ENCODE measurements at regions not wholly inside any gene's neighbourhood (a gene's known extent, or its start where the extent isn't known, plus 50 kb on each side); places are given as distances from the start of the nearest gene placed in this dataset.
"Not testable (repeated sequence)": the region's sequence is repeated elsewhere in the genome, so short reads cannot be mapped to it uniquely, and the experiment has no call there.

GRCh38 chr5:104037136-104037535, 474.5 kb upstream of the NUDT12 start:
- not testable (repeated sequence) for H3K4me3 ChIP-seq, H3K9me3 ChIP-seq, H3K27me3 ChIP-seq, DNase-seq, H3K36me3 ChIP-seq

DNA sequence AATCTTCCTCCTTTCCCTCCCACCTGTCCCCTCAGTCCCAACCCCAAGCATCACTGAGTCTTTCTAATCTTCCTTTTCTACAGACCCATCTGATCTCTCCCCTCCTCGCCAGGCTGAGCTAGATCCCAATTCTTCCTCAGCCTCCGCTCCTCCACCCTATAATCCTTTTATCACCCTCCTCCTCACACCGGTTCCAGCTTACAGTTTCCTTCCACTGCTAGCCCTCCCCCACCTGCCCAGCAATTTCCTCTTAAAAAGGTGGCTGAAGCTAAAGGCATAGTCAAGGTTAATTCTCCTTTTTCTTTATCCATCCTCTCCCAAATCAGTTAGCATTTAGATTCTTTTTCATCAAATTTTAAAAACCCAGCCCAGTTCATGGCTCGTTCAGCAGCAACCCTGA, 470.6 kb upstream of the NUDT12 start:
- H3K36me3 ChIP-seq, H3K4me3 ChIP-seq, H3K27me3 ChIP-seq, DNase-seq, H3K9me3 ChIP-seq: not testable (repeated sequence)

GRCh38 chr5:104024538-104024937, 461.9 kb upstream of the NUDT12 start:
- no peaks in the 10 kb centered on the region for H3K9me3 ChIP-seq
- no peaks in the 10 kb centered on the region for H3K36me3 ChIP-seq
- no peaks in the 10 kb centered on the region for H3K27me3 ChIP-seq
- H3K4me3 ChIP-seq: no peak overlapping the region
- no peak for DNase-seq

- no peak for DNase-seq
- no peaks in the 10 kb centered on the region for H3K36me3 ChIP-seq
- peaks cover 4% of the 10 kb centered on the region for H3K9me3 ChIP-seq
- H3K4me3 ChIP-seq: no peak overlapping the region
- H3K27me3 ChIP-seq: no peaks in the 10 kb centered on the region
Observed at GRCh38 chr5:104023739-104024138, 461.1 kb upstream of the NUDT12 start.

DNA sequence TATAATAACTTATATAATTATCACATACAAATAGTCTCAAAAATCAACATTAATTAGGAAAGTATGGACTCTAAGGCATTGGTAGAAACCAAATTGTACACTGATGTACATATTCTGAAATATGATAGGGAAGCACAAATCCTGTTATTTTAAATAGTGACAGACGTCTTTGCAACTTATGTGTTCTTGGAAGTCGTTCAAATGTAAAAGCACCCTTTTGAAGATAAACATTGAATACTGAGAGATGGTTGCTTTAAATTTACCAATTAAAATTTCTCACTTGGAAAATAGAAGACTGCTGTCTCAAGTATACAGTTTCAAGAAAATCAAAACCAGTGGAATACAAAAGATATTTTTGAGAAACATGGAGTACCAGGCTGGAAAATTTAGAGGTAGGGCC, 457.4 kb upstream of the NUDT12 start:
- Histone ChIP-seq H3K27me3 (no peaks in the 10 kb centered on the region), H3K4me3 (no peak overlapping the region), H3K9me3 (peaks cover 17% of the 10 kb centered on the region), H3K36me3 (no peaks in the 10 kb centered on the region)
- DNase-seq: no peak

DNA sequence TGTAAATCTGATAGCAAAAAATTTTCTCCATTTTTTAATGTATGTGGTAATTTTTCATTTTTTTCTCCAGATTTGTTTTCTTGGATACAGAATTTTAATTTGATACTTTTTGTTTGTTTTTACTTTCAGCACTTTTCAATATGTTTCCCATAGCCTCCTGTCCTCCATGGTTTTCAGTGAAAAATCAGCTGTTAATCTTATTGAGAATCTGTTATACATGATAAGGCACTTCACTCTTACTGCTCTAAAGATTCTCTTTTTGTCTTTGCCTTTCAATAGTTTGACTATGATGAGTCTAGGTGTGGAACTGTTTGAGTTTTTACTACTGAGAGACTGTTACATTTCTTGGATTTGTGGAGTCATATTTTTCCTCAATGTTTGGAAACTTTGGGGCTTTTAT, 455.7 kb upstream of the NUDT12 start:
- Histone ChIP-seq H3K9me3 (peaks cover 17% of the 10 kb centered on the region), H3K36me3 (no peaks in the 10 kb centered on the region), H3K27me3 (no peaks in the 10 kb centered on the region), H3K4me3 (no peak overlapping the region)
- DNase-seq: no peak

- no peak for DNase-seq
- Histone ChIP-seq H3K36me3 (no peaks in the 10 kb centered on the region), H3K4me3 (no peak overlapping the region), H3K9me3 (peaks cover 17% of the 10 kb centered on the region), H3K27me3 (no peaks in the 10 kb centered on the region)
Observed at GRCh38 chr5:104016646-104017045, 454.1 kb upstream of the NUDT12 start.

DNA sequence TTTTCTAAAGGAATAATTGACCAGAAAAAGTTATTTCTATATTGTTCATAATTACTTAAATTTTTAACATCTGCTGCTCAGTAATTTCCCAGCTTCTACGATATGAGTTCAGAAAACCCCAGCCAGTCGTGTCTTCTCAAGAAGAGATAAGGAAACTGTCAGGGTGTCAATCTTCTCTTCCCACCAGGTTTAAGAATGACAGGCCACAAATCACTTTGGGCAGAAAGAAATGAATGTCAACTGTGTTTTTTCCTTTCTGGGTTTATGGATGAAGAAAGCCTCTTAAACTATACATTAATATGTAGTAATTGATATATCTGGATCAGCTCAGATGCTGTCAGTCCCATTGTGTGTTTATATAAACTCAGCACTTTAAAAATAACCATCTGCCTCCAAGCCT, 453.2 kb upstream of the NUDT12 start:
- Histone ChIP-seq H3K4me3 (no peak overlapping the region), H3K36me3 (no peaks in the 10 kb centered on the region), H3K27me3 (no peaks in the 10 kb centered on the region), H3K9me3 (peaks cover 17% of the 10 kb centered on the region)
- DNase-seq: no peak

- H3K9me3 ChIP-seq, H3K4me3 ChIP-seq, H3K27me3 ChIP-seq, H3K36me3 ChIP-seq, DNase-seq: not testable (repeated sequence)
Observed at GRCh38 chr5:104002783-104003182, 440.2 kb upstream of the NUDT12 start.

GRCh38 chr5:104001136-104001535, 438.5 kb upstream of the NUDT12 start:
- Histone ChIP-seq H3K27me3 (no peaks in the 10 kb centered on the region), H3K4me3 (no peak overlapping the region)

GRCh38 chr5:103993031-103993430, 430.4 kb upstream of the NUDT12 start:
- no peaks in the 10 kb centered on the region for H3K36me3 ChIP-seq
- no peaks in the 10 kb centered on the region; the same call in 1 of the 2 replicates for H3K9me3 ChIP-seq
- H3K27me3 ChIP-seq: no peaks in the 10 kb centered on the region; the same call in 1 of the 2 replicates
- no peak overlapping the region for H3K4me3 ChIP-seq
- no peak for DNase-seq

More at GRCh38 chr5:104001136-104001535, 438.5 kb upstream of the NUDT12 start:
- no peak for DNase-seq
- H3K9me3 ChIP-seq: no peaks in the 10 kb centered on the region; the same call in 1 of the 2 replicates
- no peaks in the 10 kb centered on the region for H3K36me3 ChIP-seq

DNA sequence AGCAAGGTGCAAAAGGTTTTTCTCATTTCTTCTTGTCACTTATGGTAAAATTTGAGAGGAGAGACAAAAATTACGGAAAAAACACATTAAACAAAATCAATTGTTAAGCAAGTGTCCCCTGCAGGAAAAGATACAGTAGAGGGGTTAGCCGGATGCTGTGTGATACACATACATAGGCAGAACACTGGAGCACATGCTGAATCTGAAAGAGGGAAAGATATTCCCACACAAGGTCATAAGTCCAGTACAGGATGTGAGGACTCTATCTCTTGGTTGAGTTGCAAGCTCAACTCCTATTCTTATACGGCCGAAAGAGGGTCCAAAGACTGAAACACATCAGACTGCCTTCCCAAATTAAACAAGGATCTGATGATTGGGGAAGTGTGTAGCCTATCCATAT, 427.5 kb upstream of the NUDT12 start:
- H3K4me3 ChIP-seq: no peak overlapping the region

GRCh38 chr5:103981592-103981991, 419.0 kb upstream of the NUDT12 start:
- DNase-seq: no peak
- Histone ChIP-seq H3K9me3 (no peaks in the 10 kb centered on the region), H3K36me3 (no peaks in the 10 kb centered on the region), H3K27me3 (no peaks in the 10 kb centered on the region), H3K4me3 (no peak overlapping the region)

More for the DNA sequence above, 427.5 kb upstream of the NUDT12 start:
- Histone ChIP-seq H3K27me3 (no peaks in the 10 kb centered on the region; the same call in 1 of the 2 replicates), H3K9me3 (no peaks in the 10 kb centered on the region), H3K36me3 (no peaks in the 10 kb centered on the region)
- no peak for DNase-seq

GRCh38 chr5:103973669-103974068, 411.1 kb upstream of the NUDT12 start:
- no peaks in the 10 kb centered on the region for H3K27me3 ChIP-seq
- no peaks in the 10 kb centered on the region for H3K36me3 ChIP-seq
- DNase-seq: no peak
- H3K9me3 ChIP-seq: no peaks in the 10 kb centered on the region
- H3K4me3 ChIP-seq: no peak overlapping the region

GRCh38 chr5:103966295-103966694, 403.7 kb upstream of the NUDT12 start:
- DNase-seq, H3K27me3 ChIP-seq, H3K36me3 ChIP-seq, H3K4me3 ChIP-seq, H3K9me3 ChIP-seq: not testable (repeated sequence)

DNA sequence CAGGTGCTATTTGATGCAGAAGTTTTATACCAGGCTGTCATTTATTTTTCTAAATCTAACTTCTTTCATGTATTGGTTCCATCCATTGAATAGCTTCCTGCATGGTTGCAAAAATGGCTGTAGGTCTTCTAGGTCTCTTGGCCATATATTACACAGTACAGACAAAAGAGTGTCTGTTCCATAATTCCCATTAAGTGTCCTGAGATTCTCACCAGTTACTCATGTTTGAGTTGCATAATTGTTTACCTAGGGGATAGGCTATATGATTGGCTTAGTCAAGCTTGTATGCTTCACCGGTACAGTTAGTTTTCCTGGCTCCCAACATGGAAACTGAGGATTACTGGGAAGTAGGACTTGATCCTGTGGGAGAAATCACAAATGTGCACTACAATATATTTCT, 399.4 kb upstream of the NUDT12 start:
- Histone ChIP-seq H3K9me3 (no peaks in the 10 kb centered on the region; the same call in 1 of the 2 replicates), H3K27me3 (no peaks in the 10 kb centered on the region), H3K36me3 (no peaks in the 10 kb centered on the region), H3K4me3 (no peak overlapping the region)
- no peak for DNase-seq

DNA sequence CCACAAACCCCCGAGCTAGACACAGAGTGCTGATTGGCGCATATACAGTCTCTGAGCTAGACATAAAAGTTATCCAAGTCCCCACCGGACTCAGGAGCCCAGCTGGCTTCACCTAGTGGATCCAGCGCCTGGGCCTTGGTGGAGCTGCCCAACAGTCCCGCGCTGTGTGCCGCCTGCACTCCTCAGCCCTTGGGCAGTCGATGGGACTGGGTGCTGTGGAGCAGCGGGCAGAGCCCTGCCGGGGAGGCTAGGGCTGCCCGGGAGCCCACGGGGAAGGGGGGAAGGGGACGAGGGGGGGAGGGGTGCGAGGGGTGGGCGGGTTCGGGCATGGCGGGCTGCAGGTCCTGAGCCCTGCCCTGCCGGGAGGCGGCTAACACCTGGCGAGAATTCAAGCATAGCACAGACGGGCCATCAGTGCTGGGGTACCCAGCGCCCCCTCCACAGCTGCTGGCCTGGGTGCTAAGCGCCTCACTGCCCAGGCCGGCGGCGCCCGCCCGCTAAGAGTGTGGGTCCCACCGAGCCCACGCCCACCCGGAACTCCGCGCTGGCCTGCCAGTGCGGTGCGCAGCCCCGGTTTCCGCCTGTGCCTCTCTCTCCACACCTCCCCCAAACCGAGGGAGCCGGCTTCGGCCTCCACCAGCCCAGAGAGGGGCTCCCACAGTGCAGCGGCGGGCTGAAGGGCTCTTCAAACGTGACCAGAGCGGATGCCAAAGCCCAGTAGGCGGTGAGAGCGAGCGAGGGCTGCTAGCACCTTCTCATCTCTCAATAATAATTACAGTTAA, 391.2 kb upstream of the NUDT12 start:
- no peak for DNase-seq
- Histone ChIP-seq H3K36me3 (no peaks in the 10 kb centered on the region), H3K4me3 (no peak overlapping the region)

GRCh38 chr5:103951776-103952175, 389.2 kb upstream of the NUDT12 start:
- no peak for DNase-seq
- no peaks in the 10 kb centered on the region for H3K27me3 ChIP-seq

More for the DNA sequence above, 391.2 kb upstream of the NUDT12 start:
- no peaks in the 10 kb centered on the region for H3K27me3 ChIP-seq
- no peaks in the 10 kb centered on the region; the same call in 1 of the 2 replicates for H3K9me3 ChIP-seq

More at GRCh38 chr5:103951776-103952175, 389.2 kb upstream of the NUDT12 start:
- H3K4me3 ChIP-seq: no peak overlapping the region
- no peaks in the 10 kb centered on the region; the same call in 1 of the 2 replicates for H3K9me3 ChIP-seq
- no peaks in the 10 kb centered on the region for H3K36me3 ChIP-seq

Measured in MG63 (cell line).